ENCODE measurements at regions not wholly inside any gene's neighbourhood (a gene's known extent, or its start where the extent isn't known, plus 50 kb on each side); places are given as distances from the start of the nearest gene placed in this dataset.

DNA sequence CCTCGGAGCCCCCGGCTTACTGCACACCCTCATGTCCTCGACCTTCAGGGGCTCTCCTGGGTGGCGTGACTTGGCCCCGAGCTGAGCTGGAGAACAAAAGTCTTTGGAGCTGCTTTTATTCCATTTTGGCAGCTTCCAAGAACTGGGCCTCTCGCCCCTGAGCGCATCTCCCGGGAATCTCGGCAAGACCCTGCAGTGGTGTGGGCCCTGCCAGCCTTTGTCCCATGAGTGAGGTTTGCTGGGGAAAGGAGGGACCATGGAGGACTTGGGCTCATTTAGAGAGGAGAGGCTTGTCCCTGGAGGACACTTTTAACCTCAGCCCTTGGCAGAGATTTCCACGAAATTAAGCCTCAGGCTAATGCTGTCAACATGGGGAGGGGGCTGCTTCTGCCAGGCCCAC, 62.3 kb upstream of the SLCO4A1 start (continued):
- TF ChIP-seq, protein P1, sequence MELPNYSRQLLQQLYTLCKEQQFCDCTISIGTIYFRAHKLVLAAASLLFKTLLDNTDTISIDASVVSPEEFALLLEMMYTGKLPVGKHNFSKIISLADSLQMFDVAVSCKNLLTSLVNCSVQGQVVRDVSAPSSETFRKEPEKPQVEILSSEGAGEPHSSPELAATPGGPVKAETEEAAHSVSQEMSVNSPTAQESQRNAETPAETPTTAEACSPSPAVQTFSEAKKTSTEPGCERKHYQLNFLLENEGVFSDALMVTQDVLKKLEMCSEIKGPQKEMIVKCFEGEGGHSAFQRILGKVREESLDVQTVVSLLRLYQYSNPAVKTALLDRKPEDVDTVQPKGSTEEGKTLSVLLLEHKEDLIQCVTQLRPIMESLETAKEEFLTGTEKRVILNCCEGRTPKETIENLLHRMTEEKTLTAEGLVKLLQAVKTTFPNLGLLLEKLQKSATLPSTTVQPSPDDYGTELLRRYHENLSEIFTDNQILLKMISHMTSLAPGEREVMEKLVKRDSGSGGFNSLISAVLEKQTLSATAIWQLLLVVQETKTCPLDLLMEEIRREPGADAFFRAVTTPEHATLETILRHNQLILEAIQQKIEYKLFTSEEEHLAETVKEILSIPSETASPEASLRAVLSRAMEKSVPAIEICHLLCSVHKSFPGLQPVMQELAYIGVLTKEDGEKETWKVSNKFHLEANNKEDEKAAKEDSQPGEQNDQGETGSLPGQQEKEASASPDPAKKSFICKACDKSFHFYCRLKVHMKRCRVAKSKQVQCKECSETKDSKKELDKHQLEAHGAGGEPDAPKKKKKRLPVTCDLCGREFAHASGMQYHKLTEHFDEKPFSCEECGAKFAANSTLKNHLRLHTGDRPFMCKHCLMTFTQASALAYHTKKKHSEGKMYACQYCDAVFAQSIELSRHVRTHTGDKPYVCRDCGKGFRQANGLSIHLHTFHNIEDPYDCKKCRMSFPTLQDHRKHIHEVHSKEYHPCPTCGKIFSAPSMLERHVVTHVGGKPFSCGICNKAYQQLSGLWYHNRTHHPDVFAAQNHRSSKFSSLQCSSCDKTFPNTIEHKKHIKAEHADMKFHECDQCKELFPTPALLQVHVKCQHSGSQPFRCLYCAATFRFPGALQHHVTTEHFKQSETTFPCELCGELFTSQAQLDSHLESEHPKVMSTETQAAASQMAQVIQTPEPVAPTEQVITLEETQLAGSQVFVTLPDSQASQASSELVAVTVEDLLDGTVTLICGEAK (IDR thresholded peaks at IDR 0.05; ENCODE audit: borderline replicate concordance), result no peak

DNA sequence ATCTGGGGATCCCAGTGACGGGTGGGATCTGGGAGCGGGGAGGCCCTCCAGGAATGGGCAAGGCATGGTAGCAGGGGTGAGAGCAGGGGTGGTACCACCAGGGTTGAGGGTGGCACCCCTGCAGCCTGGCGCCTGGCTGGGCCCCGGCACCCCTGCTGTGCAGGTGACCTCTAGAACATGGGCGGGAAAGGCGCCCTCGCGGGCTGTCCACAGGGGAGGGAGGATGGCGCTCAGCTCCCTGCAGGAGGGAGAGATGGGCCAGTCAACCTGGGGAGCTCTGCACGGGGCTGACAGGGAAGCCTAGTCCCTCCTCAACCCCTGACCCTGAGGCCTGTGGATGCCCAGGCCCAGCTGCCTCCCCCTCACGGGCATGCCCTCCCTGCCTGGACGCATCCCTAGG, 61.6 kb upstream of the SLCO4A1 start:
- H3K79me2 ChIP-seq (ENCODE audit: control insufficient read depth, insufficient read depth, low read length), result no peaks in the 10 kb centered on the region
- ChIA-PET CTCF (no interaction called here), SMC1A (ENCODE audit: uncharacterized antibody, unreplicated experiment) (no interaction called here), RAD21 (ENCODE audit: unreplicated experiment) (no interaction called here), POLR2A (no interaction called here)
- DNase-seq (ENCODE audit: low read depth, low spot score), result no peak
- no peaks in the 10 kb centered on the region for H3K9me3 ChIP-seq (replicated peaks; ENCODE audit: control insufficient read depth, insufficient read depth, low read length)
- no peak overlapping the region for H3K4me3 ChIP-seq
- no peak overlapping the region for H3K4me2 ChIP-seq (ENCODE audit: control insufficient read depth, insufficient read depth)
- no peak for FAIRE-seq
- no peaks in the 10 kb centered on the region for H4K20me1 ChIP-seq (ENCODE audit: control insufficient read depth, insufficient read depth)
- no peak for ATAC-seq
- H2AFZ ChIP-seq (ENCODE audit: control insufficient read depth, low read depth, low read length), result no peak overlapping the region
- in situ Hi-C loops (cut with MboI) (no loop called here), intact Hi-C loops (cut with micrococcal nuclease; ENCODE audit: unreplicated experiment) (no loop called here)
- H3K27me3 ChIP-seq (replicated peaks in 1 of 2; ENCODE audit: control insufficient read depth in 2 of 2, insufficient read depth in 2 of 2, low read length in 1 of 2), result peaks cover 0 to under 1% of the 10 kb centered on the region in 2 experiments; a peak in 2 of 4 replicates
- no peak overlapping the region for H3K9ac ChIP-seq (ENCODE audit: control insufficient read depth, insufficient read depth, low read length)
- no peak overlapping the region for H3K27ac ChIP-seq (ENCODE audit: control insufficient read depth, insufficient read depth)
- H3K36me3 ChIP-seq (ENCODE audit: control insufficient read depth in 2 of 2, insufficient read depth in 2 of 2, low read length in 1 of 2), result no peaks in the 10 kb centered on the region
- H3K4me1 ChIP-seq (ENCODE audit: control insufficient read depth, insufficient read depth, low read length), result no peaks in the 10 kb centered on the region
- BruUV-seq (replicated peaks), result no TSS peak
- 64% methylated on average over 12 of the region's 12 CpGs for WGBS (ENCODE audit: insufficient coverage, insufficient replicate concordance, low lambda C conversion rate, missing lambda C conversion rate)
- no peak for TF ChIP-seq PML (IDR thresholded peaks at IDR 0.05; ENCODE audit: low read length)
- no peak for TF ChIP-seq FOXM1 (IDR thresholded peaks at IDR 0.05; ENCODE audit: low read depth, low read length)
- TF ChIP-seq, protein P2, sequence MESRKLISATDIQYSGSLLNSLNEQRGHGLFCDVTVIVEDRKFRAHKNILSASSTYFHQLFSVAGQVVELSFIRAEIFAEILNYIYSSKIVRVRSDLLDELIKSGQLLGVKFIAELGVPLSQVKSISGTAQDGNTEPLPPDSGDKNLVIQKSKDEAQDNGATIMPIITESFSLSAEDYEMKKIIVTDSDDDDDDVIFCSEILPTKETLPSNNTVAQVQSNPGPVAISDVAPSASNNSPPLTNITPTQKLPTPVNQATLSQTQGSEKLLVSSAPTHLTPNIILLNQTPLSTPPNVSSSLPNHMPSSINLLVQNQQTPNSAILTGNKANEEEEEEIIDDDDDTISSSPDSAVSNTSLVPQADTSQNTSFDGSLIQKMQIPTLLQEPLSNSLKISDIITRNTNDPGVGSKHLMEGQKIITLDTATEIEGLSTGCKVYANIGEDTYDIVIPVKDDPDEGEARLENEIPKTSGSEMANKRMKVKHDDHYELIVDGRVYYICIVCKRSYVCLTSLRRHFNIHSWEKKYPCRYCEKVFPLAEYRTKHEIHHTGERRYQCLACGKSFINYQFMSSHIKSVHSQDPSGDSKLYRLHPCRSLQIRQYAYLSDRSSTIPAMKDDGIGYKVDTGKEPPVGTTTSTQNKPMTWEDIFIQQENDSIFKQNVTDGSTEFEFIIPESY (IDR thresholded peaks at IDR 0.05), result no peak
- no peak for TF ChIP-seq CEBPB (IDR thresholded peaks at IDR 0.05; ENCODE audit: borderline replicate concordance in 1 of 2, low read depth in 2 of 2, low read length in 2 of 2)
- no peak for TF ChIP-seq ZNF384 (IDR thresholded peaks at IDR 0.05; ENCODE audit: borderline replicate concordance, low read depth, low read length)
- no peak for TF ChIP-seq FOS (IDR thresholded peaks at IDR 0.05; ENCODE audit: borderline replicate concordance, extremely low read depth, insufficient read length)
- TF ChIP-seq CHD4 (IDR thresholded peaks at IDR 0.05), result no peak
- TF ChIP-seq, protein P1 (IDR thresholded peaks at IDR 0.05; ENCODE audit: borderline replicate concordance), result no peak
- no peak for TF ChIP-seq MTA2 (IDR thresholded peaks at IDR 0.05; ENCODE audit: low read depth)
- TF ChIP-seq SREBF1 (IDR thresholded peaks at IDR 0.05; ENCODE audit: low read length), result no peak
- no peak for TF ChIP-seq YY1 (IDR thresholded peaks at IDR 0.05; ENCODE audit: low read depth, low read length)

Data from GM12878 (cell line).